ENCODE measurements at regions not wholly inside any gene's neighbourhood (a gene's known extent, or its start where the extent isn't known, plus 50 kb on each side); places are given as distances from the start of the nearest gene placed in this dataset.

GRCh38 chr15:39453620-39454019 lies 127.3 kb upstream of the THBS1 start:
- 16 to 20% methylated on average over 4 of the region's 4 CpGs for WGBS, 2 donors
- H3K9me3 ChIP-seq = no peaks in the 10 kb centered on the region
- peak; percentile 40 to 81 for ATAC-seq (ENCODE audit: low FRiP score in 2 of 2)
- peak overlapping the region in 3 of 4 donors; percentile 22 to 73 (median 31) for H3K27ac ChIP-seq
- no peaks in the 10 kb centered on the region for H3K36me3 ChIP-seq
- H3K4me3 ChIP-seq = no peak overlapping the region
- peak in 1 of 2 donors; percentile 38 for DNase-seq
- peaks cover 3 to 10% (median 5%) of the 10 kb centered on the region in 4 donors for H3K4me1 ChIP-seq
- no peaks in the 10 kb centered on the region for H3K27me3 ChIP-seq
- TF ChIP-seq POLR2A (IDR thresholded peaks at IDR 0.05) (no peak), EP300 (IDR thresholded peaks at IDR 0.05) (peak in 3 of 4 donors; percentile 12 to 92 (median 27)), CTCF (IDR thresholded peaks at IDR 0.05) (no peak), POLR2AphosphoS5 (IDR thresholded peaks at IDR 0.05) (peak in 1 of 2 donors; percentile 54)

- Histone ChIP-seq H3K4me3 (no peak overlapping the region), H3K4me1 (peaks cover 3 to 10% (median 5%) of the 10 kb centered on the region in 4 donors), H3K27ac (peak overlapping the region in 3 of 4 donors; percentile 24 to 48 (median 31)), H3K36me3 (no peaks in the 10 kb centered on the region), H3K9me3 (no peaks in the 10 kb centered on the region), H3K27me3 (no peaks in the 10 kb centered on the region)
- TF ChIP-seq POLR2AphosphoS5 (IDR thresholded peaks at IDR 0.05) (peak in 1 of 2 donors; percentile 72), EP300 (IDR thresholded peaks at IDR 0.05) (peak in 2 of 4 donors; percentile 63 to 89), POLR2A (IDR thresholded peaks at IDR 0.05) (no peak), CTCF (IDR thresholded peaks at IDR 0.05) (no peak)
- 36 to 52% methylated on average over 5 of the region's 5 CpGs for WGBS, 2 donors
- DNase-seq (no peak), ATAC-seq (ENCODE audit: low FRiP score in 2 of 2) (peak in 1 of 2 donors; percentile 84)
Measured at GRCh38 chr15:39454189-39454986, 126.5 kb upstream of the THBS1 start.

- H3K27me3 ChIP-seq = no peaks in the 10 kb centered on the region
- DNase-seq = no peak
- no peaks in the 10 kb centered on the region for H3K9me3 ChIP-seq
- 59 to 64% methylated on average over 5 of the region's 5 CpGs for WGBS, 2 donors
- H3K4me3 ChIP-seq = no peak overlapping the region
- H3K27ac ChIP-seq = no peak overlapping the region
- TF ChIP-seq POLR2AphosphoS5 (IDR thresholded peaks at IDR 0.05) = no peak
- no peak for TF ChIP-seq POLR2A (IDR thresholded peaks at IDR 0.05)
- TF ChIP-seq CTCF (IDR thresholded peaks at IDR 0.05) = no peak
- no peak for TF ChIP-seq EP300 (IDR thresholded peaks at IDR 0.05)
- H3K36me3 ChIP-seq = no peaks in the 10 kb centered on the region
- peaks cover 3 to 10% (median 5%) of the 10 kb centered on the region in 4 donors for H3K4me1 ChIP-seq
- ATAC-seq (ENCODE audit: low FRiP score in 2 of 2) = no peak
Measured at GRCh38 chr15:39455471-39455991, 125.3 kb upstream of the THBS1 start.

- no peaks in the 10 kb centered on the region for H3K36me3 ChIP-seq
- H3K4me3 ChIP-seq = no peak overlapping the region
- 94 to 95% methylated on average over 2 of the region's 2 CpGs for WGBS, 2 donors
- TF ChIP-seq CTCF (IDR thresholded peaks at IDR 0.05) (no peak), POLR2A (IDR thresholded peaks at IDR 0.05) (no peak), EP300 (IDR thresholded peaks at IDR 0.05) (no peak), POLR2AphosphoS5 (IDR thresholded peaks at IDR 0.05) (no peak)
- no peaks in the 10 kb centered on the region for H3K9me3 ChIP-seq
- DNase-seq (no peak), ATAC-seq (ENCODE audit: low FRiP score in 2 of 2) (no peak)
- H3K27me3 ChIP-seq = no peaks in the 10 kb centered on the region
- H3K27ac ChIP-seq = no peak overlapping the region
- H3K4me1 ChIP-seq = peaks cover 3 to 10% (median 5%) of the 10 kb centered on the region in 4 donors
Measured at GRCh38 chr15:39456159-39456558, 124.7 kb upstream of the THBS1 start.
